Sigmoid colon (tissue), 6 donors: ENCODE measurements at regions not wholly inside any gene's neighbourhood (a gene's known extent, or its start where the extent isn't known, plus 50 kb on each side); places are given as distances from the start of the nearest gene placed in this dataset.

Experiments used
- DNase-seq: peaks from one replicate; pipeline ENCODE4 v3.0.0-alpha.2; 2019
- H3K27ac ChIP-seq, 4 donors: fragments of 200-600 bp; sonication (generic); one replicate each; pipeline ENCODE4 v1.5.1; 2016 to 2019; ENCODE audit warnings: mild to moderate bottlenecking in 1 of 4
- H3K27me3 ChIP-seq, 3 donors: fragments of 200-600 bp; sonication (generic); one replicate each; pipeline ENCODE4 v1.5.1; 2019; ENCODE audit warnings: mild to moderate bottlenecking in 1 of 3
- H3K36me3 ChIP-seq, 4 donors: fragments of 200-600 bp; sonication (generic); one replicate each; pipeline ENCODE4 v1.5.1; 2016 to 2019
- H3K4me1 ChIP-seq, 4 donors: fragments of 200-600 bp; sonication (generic); one replicate each; pipeline ENCODE4 v1.5.1; 2017 to 2019
- H3K4me3 ChIP-seq, 4 donors: fragments of 200-600 bp; sonication (generic); one replicate each; pipeline ENCODE4 v1.5.1; 2017 to 2019; ENCODE audit warnings: mild to moderate bottlenecking in 2 of 4, moderate library complexity in 1 of 4
- H3K9me3 ChIP-seq, 4 donors: fragments of 200-600 bp in 3 of 4; sonication (generic) in 3 of 4; one replicate each; pipeline versions ENCODE4 v1.5.1 to v1.6.1; 2013 to 2019
- CTCF ChIP-seq, 4 experiments: fragments of 450-650 bp in 3 of 4; fragments of 200-600 bp in 1 of 4; IDR thresholded peaks; one replicate each; pipeline ENCODE4 v1.5.1; 2016 to 2019; ENCODE audit warnings: antibody characterized with exemption in 4 of 4, mild to moderate bottlenecking in 3 of 4, moderate library complexity in 2 of 4
- EP300 ChIP-seq, 4 donors: sonication (generic); formaldehyde crosslinking; IDR thresholded peaks; one replicate each; pipeline ENCODE4 v1.6.1; 2017; ENCODE audit warnings: antibody characterized with exemption in 4 of 4
- POLR2A ChIP-seq, 2 donors: fragments of 450-650 bp; IDR thresholded peaks; one replicate each; pipeline ENCODE4 v1.6.1; 2016; ENCODE audit warnings: antibody characterized with exemption in 2 of 2, mild to moderate bottlenecking in 2 of 2, moderate library complexity in 2 of 2
- POLR2AphosphoS5 ChIP-seq, 4 donors: sonication (generic); formaldehyde crosslinking; IDR thresholded peaks; one replicate each; pipeline ENCODE4 v1.6.1; 2017; ENCODE audit warnings: antibody characterized with exemption in 4 of 4
- WGBS, 2 donors: extraction: QIAGEN DNeasy Blood & Tissue Kit; methylation state at CpG; one replicate each; pipeline ENCODE4 v1.1.7; 2013; 5-methylcytosine and 5-hydroxymethylcytosine counted together
- intact Hi-C: fragments of 100-400 bp; cut with DNase I; formaldehyde crosslinking; loops from one replicate; pipeline ENCODE4 v1.15.1; 2023
- donor health status: healthy with polysubstance abuse.
- donor health status: healthy.

- WGBS, 2 donors = 52 to 72% methylated on average over 8 of the region's 8 CpGs
- DNase-seq = no peak
- intact Hi-C loops = no loop called here
- Histone ChIP-seq H3K4me3 (no peak overlapping the region), H3K27ac (peak overlapping the region; percentile 27 to 67 (median 44)), H3K27me3 (no peaks in the 10 kb centered on the region), H3K9me3 (no peaks in the 10 kb centered on the region), H3K36me3 (no peaks in the 10 kb centered on the region), H3K4me1 (peaks cover 0 to 19% (median 12%) of the 10 kb centered on the region in 4 donors)
- TF ChIP-seq POLR2AphosphoS5 (IDR thresholded peaks at IDR 0.05) = no peak
Observed at GRCh38 chr10:28806951-28807759, 129.8 kb downstream of the BAMBI start.

- 47 to 78% methylated on average over 16 of the region's 16 CpGs for WGBS, 2 donors
- intact Hi-C loops = no loop called here
- Histone ChIP-seq H3K4me3 (no peak overlapping the region), H3K27ac (peak overlapping the region; percentile 27 to 67 (median 44)), H3K9me3 (no peaks in the 10 kb centered on the region), H3K4me1 (peaks cover 0 to 19% (median 12%) of the 10 kb centered on the region in 4 donors), H3K36me3 (no peaks in the 10 kb centered on the region), H3K27me3 (no peaks in the 10 kb centered on the region)
- DNase-seq = no peak
- TF ChIP-seq POLR2A (IDR thresholded peaks at IDR 0.05) = no peak
- TF ChIP-seq EP300 (IDR thresholded peaks at IDR 0.05) = no peak
- no peak for TF ChIP-seq POLR2AphosphoS5 (IDR thresholded peaks at IDR 0.05)
- no peak for TF ChIP-seq CTCF (IDR thresholded peaks at IDR 0.05)
Observed at GRCh38 chr10:28807760-28808613, 130.7 kb downstream of the BAMBI start.

- no peak for DNase-seq
- TF ChIP-seq EP300 (IDR thresholded peaks at IDR 0.05) (no peak), POLR2A (IDR thresholded peaks at IDR 0.05) (no peak), POLR2AphosphoS5 (IDR thresholded peaks at IDR 0.05) (no peak), CTCF (IDR thresholded peaks at IDR 0.05) (no peak)
- Histone ChIP-seq H3K27ac (no peak overlapping the region), H3K36me3 (no peaks in the 10 kb centered on the region), H3K4me1 (peaks cover 0 to 19% (median 12%) of the 10 kb centered on the region in 4 donors), H3K9me3 (no peaks in the 10 kb centered on the region), H3K27me3 (no peaks in the 10 kb centered on the region), H3K4me3 (no peak overlapping the region)
- intact Hi-C loops = no loop called here
- WGBS, 2 donors = 86 to 92% methylated on average over 6 of the region's 6 CpGs
Observed at GRCh38 chr10:28808693-28809092, 131.4 kb downstream of the BAMBI start.

GRCh38 chr10:28810057-28810870 is 132.9 kb downstream of the BAMBI start:
- Histone ChIP-seq H3K4me3 (no peak overlapping the region), H3K36me3 (no peaks in the 10 kb centered on the region), H3K27ac (no peak overlapping the region), H3K9me3 (no peaks in the 10 kb centered on the region), H3K4me1 (peaks cover 0 to 19% (median 12%) of the 10 kb centered on the region in 4 donors), H3K27me3 (no peaks in the 10 kb centered on the region)
- intact Hi-C loops = no loop called here
- no peak for DNase-seq
- 81 to 83% methylated on average over 10 of the region's 10 CpGs for WGBS, 2 donors
- no peak for TF ChIP-seq EP300 (IDR thresholded peaks at IDR 0.05)
- no peak for TF ChIP-seq POLR2A (IDR thresholded peaks at IDR 0.05)
- TF ChIP-seq CTCF (IDR thresholded peaks at IDR 0.05) = no peak
- no peak for TF ChIP-seq POLR2AphosphoS5 (IDR thresholded peaks at IDR 0.05)
